ENCODE measurements at regions not wholly inside any gene's neighbourhood (a gene's known extent, or its start where the extent isn't known, plus 50 kb on each side); places are given as distances from the start of the nearest gene placed in this dataset.

DNA sequence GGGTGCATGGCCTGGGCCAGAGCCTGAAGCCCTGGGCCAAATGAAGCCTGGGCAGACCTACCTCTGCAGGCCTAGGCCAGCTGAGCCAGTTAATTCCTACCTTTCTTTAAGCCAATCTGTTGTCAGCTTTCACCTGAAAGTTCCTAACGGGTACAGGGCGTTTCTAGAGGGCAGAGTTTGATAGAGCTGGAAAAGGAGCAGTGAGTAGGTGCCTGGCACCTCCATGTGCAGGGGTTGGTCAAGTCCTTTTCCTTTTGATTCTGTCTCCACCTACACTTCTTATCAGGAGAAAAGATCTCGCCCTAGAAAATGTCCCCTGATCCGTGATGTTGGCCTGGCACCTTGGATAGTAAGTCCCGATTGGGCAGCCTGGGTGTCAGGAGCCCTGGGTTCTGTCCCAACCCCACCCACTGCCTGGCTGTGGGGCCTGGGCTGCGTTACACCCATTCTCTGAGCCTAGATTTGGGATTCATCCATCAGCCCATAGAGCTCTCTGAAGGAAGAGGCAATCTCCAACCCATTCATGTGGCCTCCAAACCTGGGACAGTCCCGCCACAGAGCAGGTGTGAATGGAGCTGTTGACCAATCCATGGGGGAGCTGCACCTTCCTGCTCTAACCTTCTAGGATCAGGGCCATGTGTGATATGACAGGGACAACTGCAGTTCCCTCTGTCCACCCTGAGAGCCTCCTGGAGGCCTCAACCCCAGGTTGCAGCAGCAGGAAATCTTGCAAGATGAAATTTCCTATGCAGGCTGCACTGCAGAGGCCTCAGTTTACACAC lies 304.3 kb downstream of the MATN1 start:
- H2AFZ ChIP-seq (ENCODE audit: low read depth): no peak overlapping the region
- no peak overlapping the region for H3K9ac ChIP-seq
- no peaks in the 10 kb centered on the region for H3K36me3 ChIP-seq (ENCODE audit: insufficient read depth)
- peaks cover 4% of the 10 kb centered on the region; the same call in 1 of the 2 replicates for H3K27me3 ChIP-seq (ENCODE audit: insufficient read depth, low read depth)
- no peak overlapping the region for H3K27ac ChIP-seq
- H3K4me2 ChIP-seq: no peak overlapping the region
- no peak overlapping the region for H3K4me3 ChIP-seq (IDR thresholded peaks at IDR 0.05; ENCODE audit: insufficient read depth, low read depth, low read length)
- no peaks in the 10 kb centered on the region for H3K79me2 ChIP-seq (ENCODE audit: insufficient read depth, low read depth)
- H4K20me1 ChIP-seq (ENCODE audit: insufficient read depth): no peaks in the 10 kb centered on the region
- TF ChIP-seq CTCF (conservative IDR thresholded peaks at IDR 0.05; ENCODE audit: low read depth, low read length): no peak
- H3K4me1 ChIP-seq (ENCODE audit: low read depth, poor library complexity, severe bottlenecking): no peaks in the 10 kb centered on the region

GRCh38 chr1:30418061-30418938 lies 305.1 kb downstream of the MATN1 start:
- no peaks in the 10 kb centered on the region for H4K20me1 ChIP-seq (ENCODE audit: insufficient read depth)
- H3K27me3 ChIP-seq (ENCODE audit: insufficient read depth, low read depth): peaks cover 4% of the 10 kb centered on the region; the same call in 1 of the 2 replicates
- H2AFZ ChIP-seq (ENCODE audit: low read depth): no peak overlapping the region
- H3K36me3 ChIP-seq (ENCODE audit: insufficient read depth): no peaks in the 10 kb centered on the region
- no peak overlapping the region for H3K9ac ChIP-seq
- no peaks in the 10 kb centered on the region for H3K4me1 ChIP-seq (ENCODE audit: low read depth, poor library complexity, severe bottlenecking)
- TF ChIP-seq CTCF (conservative IDR thresholded peaks at IDR 0.05; ENCODE audit: low read depth, low read length): no peak
- no peak overlapping the region for H3K27ac ChIP-seq
- no peak overlapping the region for H3K4me3 ChIP-seq (IDR thresholded peaks at IDR 0.05; ENCODE audit: insufficient read depth, low read depth, low read length)
- H3K79me2 ChIP-seq (ENCODE audit: insufficient read depth, low read depth): no peaks in the 10 kb centered on the region
- H3K4me2 ChIP-seq: no peak overlapping the region

DNA sequence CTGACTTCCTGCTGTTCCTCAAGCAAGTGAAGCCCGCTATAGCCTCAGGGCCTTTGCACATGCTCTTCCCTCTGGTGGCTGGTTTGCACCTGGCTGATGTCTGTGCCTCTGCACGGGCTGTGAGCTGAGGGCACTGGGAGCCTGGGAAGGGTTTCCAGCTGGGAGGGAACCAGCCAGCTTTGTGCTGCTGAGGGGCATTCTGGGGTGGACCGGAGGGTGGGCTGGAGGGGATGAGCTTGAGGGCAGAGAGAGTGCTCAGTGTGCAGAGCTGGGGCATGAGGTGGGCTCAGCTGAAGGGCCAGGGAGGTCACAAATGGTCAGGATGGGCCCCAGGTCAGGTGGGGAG lies 305.7 kb downstream of the MATN1 start:
- Histone ChIP-seq H3K27me3 (ENCODE audit: insufficient read depth, low read depth) (peaks cover 4% of the 10 kb centered on the region; the same call in 1 of the 2 replicates), H3K4me3 (IDR thresholded peaks at IDR 0.05; ENCODE audit: insufficient read depth, low read depth, low read length) (no peak overlapping the region), H2AFZ (ENCODE audit: low read depth) (no peak overlapping the region), H3K36me3 (ENCODE audit: insufficient read depth) (no peaks in the 10 kb centered on the region), H3K9ac (no peak overlapping the region), H3K27ac (no peak overlapping the region), H3K4me1 (ENCODE audit: low read depth, poor library complexity, severe bottlenecking) (no peaks in the 10 kb centered on the region), H3K4me2 (no peak overlapping the region), H3K79me2 (ENCODE audit: insufficient read depth, low read depth) (no peaks in the 10 kb centered on the region), H4K20me1 (ENCODE audit: insufficient read depth) (no peaks in the 10 kb centered on the region)
- TF ChIP-seq CTCF (conservative IDR thresholded peaks at IDR 0.05; ENCODE audit: low read depth, low read length): no peak

DNA sequence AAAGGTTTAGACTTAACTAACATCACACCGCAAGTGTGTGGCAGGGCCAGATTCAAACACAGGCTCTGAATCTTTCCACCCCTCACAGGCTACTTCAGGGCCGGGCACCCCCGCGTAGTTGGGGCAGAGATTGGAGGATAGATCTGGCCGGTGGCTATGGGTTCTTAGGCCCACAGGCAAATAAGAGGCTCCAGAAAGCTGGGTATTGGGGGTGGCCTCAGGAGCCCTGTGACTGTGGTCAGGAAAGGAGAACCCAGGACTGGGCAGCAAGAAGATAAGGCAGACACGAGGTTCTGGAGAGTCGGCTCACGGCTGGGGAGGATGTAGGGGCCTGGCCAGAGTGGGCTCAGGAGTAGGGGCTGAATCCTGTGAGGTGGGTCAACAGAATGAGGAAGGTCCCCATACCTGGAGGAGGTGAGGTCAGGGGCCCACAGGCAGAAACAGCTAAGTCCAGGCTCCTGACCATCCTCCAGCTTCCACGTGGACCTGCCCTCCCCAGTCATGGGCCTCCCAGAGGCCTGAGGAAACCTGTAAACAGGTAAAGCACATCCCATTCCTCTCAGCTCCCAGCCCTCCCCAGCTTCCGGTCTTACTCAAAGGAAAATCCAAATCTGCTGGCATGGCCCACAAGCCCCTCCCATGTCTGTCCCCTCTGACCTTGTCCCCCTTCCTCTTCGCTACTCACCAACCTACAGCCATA lies 306.2 kb downstream of the MATN1 start:
- no peaks in the 10 kb centered on the region for H3K4me1 ChIP-seq (ENCODE audit: low read depth, poor library complexity, severe bottlenecking)
- no peak overlapping the region for H3K9ac ChIP-seq
- TF ChIP-seq CTCF (conservative IDR thresholded peaks at IDR 0.05; ENCODE audit: low read depth, low read length): no peak
- H3K4me2 ChIP-seq: no peak overlapping the region
- no peaks in the 10 kb centered on the region for H4K20me1 ChIP-seq (ENCODE audit: insufficient read depth)
- peaks cover 4% of the 10 kb centered on the region; the same call in 1 of the 2 replicates for H3K27me3 ChIP-seq (ENCODE audit: insufficient read depth, low read depth)
- H3K36me3 ChIP-seq (ENCODE audit: insufficient read depth): no peaks in the 10 kb centered on the region
- H3K4me3 ChIP-seq (IDR thresholded peaks at IDR 0.05; ENCODE audit: insufficient read depth, low read depth, low read length): no peak overlapping the region
- no peak overlapping the region for H3K27ac ChIP-seq
- no peaks in the 10 kb centered on the region for H3K79me2 ChIP-seq (ENCODE audit: insufficient read depth, low read depth)
- no peak overlapping the region for H2AFZ ChIP-seq (ENCODE audit: low read depth)

All from KMS-11 (cell line).